Kidney glomerular epithelial cell (primary cell): ENCODE measurements at regions not wholly inside any gene's neighbourhood (a gene's known extent, or its start where the extent isn't known, plus 50 kb on each side); places are given as distances from the start of the nearest gene placed in this dataset.
"Not testable (repeated sequence)": the region's sequence is repeated elsewhere in the genome, so short reads cannot be mapped to it uniquely, and the experiment has no call there.

Experiments
- DNase-seq: peaks from one replicate; lab custom pipeline; 2025; lab: John Stamatoyannopoulos, UW

DNA sequence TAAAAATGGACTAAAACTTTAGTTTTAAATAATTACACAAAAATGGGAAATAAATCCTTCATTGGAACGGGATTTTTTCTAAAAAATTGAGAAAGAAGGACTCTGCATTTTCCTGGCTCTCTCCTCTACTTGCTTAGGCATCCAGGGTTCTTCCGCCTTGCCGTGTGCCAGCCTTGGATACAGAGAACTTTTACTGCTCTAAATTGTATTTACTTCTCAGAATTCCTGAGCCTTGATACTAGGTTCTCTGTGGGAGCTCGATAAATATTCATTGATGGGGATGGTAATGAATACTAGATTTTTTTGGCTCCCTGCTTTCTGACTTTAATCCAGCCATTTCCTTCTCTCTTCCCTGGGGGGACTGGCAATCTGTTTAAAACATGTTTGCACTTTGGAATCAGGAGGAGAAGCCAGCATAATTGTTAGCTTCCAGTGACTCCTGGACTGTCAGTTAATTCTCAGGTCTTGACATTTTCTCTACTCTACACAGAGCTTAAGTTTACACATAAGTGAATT lies 746.1 kb upstream of the LRRTM1 start:
- DNase-seq, result no peak

- no peak for DNase-seq
Measured at GRCh38 chr2:81043681-81044080, 739.1 kb upstream of the LRRTM1 start.

DNA sequence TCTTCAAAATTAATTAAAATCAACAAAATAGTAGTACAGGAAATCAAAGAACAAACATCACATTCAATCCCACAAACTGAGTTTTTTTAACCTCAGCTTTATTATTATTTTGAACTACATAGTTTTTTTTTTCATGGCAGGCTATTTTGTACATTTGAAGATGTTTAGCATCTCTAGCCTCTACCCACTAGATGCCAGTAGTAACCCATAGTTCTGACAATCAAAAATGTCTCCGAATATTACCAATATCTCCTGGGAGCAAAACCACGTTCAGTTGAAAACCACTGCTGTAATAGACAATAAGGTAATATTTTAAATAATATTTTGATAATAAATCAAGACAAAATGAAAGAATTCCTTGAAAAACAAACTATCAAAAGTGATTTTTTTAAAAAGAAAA lies 702.6 kb upstream of the LRRTM1 start:
- DNase-seq, result no peak

DNA sequence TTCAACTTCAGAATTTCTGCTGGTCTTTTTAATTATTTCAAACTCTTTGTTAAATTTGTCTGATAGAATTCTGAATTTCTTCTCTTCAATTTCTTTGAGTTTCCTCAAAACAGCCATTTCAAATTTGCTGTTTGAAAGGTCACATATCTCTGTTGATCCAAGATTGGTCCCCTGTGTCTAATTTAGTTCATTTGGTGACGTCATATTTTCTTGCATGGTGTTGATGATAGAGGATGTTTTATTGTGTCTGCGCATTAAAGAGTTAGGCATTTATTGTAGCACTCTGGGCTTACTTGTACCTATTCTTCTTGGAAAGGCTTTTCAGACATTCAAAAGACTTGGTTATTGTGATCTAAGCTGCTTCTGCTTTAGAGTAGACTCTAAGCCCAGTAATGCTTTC lies 698.4 kb upstream of the LRRTM1 start:
- DNase-seq, result no peak

- no peak for DNase-seq
Measured at GRCh38 chr2:80987466-80987865, 682.9 kb upstream of the LRRTM1 start.

DNA sequence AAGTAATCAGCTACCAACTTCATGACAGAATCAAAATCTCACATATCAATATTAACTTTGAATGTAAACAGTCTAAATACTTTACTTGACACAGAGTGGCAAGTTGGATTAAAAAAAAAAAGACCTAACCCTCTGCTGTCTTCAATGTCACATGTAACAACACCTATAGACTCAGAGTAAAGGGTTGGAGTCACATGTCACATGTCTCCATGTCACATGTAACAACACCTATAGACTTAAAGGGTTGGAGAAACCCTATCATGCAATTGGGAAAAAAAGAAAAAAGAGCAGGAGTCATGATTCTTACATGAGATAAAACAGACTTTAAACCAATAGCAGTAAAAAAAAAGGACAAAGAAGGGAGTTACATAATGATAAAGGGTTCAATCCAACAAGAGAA lies 665.3 kb upstream of the LRRTM1 start:
- no peak for DNase-seq

DNA sequence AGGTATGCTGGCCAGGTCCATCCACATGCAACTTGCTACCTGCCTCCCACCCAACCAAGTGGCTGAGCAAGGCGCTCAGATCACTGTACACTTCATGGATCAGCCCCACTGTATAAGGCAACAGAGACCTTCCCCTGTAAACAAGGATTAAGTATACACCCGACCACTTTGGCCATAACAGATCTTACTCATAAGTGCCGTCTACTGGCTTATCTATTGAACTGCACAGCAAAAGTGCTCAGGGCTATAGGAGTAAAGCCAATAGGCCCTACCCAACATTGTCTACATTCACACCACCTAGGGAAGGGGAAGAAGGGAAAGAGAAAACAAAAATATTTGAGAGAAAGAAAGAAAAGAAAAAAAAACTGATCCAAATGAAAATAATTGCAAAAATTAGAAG lies 663.9 kb upstream of the LRRTM1 start:
- no peak for DNase-seq

- no peak for DNase-seq
Measured at GRCh38 chr2:80947601-80948130, 643.1 kb upstream of the LRRTM1 start.

DNA sequence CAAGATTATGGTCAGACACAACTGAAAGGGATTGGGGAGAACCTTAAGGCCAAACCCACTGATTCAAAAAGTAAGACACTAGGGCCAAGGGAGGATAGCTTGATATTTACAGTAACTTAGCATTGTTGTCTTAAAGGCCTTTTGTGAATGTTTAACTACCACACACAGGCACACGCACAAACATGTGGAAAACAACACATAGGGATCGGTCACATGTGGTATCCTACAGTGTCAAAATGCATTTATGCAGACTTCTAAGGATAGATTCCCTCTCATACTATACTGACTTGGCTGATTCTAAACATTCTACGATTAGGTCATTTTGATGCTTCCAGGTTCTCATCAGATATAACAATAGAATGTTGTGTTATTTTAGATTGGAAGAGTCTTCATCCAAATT lies 638.9 kb upstream of the LRRTM1 start:
- DNase-seq, result no peak

DNA sequence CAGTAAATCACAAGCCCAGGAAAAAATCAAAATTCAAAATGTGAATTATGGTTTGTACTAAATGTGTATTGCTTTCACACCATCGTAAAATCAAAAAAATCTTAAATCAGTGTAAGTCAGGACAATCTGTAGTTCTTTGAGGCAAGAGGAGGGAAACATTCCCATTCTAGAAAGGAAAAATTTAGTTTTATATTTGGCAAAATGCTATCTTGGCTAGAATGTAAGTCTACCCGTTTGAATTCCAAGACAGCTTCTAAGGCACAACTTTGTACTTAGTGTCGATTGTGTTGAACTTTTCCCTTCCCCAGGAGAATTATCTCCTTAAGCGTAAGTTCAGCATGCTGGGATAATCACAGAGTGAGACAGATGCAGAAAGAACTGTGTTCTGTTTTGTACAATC lies 638.2 kb upstream of the LRRTM1 start:
- DNase-seq, result no peak

- no peak for DNase-seq
Measured at GRCh38 chr2:80938463-80938862, 633.9 kb upstream of the LRRTM1 start.

GRCh38 chr2:80931820-80932219 lies 627.3 kb upstream of the LRRTM1 start:
- DNase-seq, result not testable (repeated sequence)

- no peak for DNase-seq
Measured at GRCh38 chr2:80930777-80931176, 626.2 kb upstream of the LRRTM1 start.

GRCh38 chr2:80926168-80926567 lies 621.6 kb upstream of the LRRTM1 start:
- no peak for DNase-seq

DNA sequence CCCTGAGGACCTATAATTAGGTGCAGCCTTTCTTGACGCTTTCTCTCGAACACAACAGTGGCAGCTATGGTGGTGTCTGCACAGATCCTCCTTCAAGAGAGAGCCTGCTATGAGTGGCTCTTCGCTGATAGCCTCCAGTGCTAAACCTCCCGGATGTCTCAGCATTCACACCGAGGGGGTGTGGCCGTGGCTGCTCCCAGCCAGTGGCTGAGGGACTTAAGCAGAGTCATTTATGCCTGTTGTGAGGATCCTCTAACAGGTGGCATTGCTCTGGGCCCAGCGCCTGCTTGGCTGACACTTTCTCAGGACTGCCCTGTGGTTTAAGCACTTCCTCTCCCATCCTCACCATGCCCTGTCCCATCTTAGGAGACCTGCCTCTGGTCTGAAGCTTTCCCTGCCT lies 592.0 kb upstream of the LRRTM1 start:
- no peak for DNase-seq

DNA sequence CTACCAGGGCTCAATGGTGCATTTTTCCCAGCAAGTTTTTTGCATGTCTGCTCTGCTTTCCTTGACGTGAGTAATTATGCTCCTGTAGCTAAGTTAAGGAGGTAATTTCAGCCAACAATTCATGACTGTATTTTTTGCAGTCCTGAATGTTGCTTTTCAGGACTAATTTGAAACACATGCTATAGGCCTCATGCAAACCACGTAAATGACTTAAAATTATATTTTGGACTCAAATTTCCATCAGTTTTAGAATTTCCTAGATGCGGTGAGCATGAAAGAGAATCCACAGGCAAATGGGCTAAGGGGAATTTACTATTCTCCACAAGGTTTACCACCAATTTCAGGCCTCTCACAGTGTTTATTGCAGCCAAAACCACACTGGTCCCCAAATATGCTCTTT lies 589.9 kb upstream of the LRRTM1 start:
- DNase-seq, result no peak

- no peak for DNase-seq
Measured at GRCh38 chr2:80893711-80894110, 589.2 kb upstream of the LRRTM1 start.

DNA sequence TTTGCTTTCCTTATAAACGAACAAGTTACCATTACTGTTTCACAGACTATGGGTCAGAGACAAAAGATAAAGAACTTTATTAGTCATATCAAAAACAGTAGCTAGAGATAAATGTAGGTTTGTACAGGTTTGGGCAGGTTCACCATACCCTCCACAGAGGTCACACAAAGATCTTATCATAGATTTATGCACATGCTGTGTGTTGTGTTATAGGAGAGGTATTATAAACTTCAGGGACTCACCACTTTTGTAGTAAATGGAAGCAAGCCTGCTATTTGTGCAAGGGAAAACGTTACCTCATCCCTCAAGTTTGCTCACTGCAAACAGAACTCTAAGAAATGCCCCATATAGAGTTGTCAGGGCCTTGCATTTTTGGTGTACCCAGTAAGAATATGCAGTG lies 584.5 kb upstream of the LRRTM1 start:
- no peak for DNase-seq

- DNase-seq, result no peak
Measured at GRCh38 chr2:80887841-80888378, 583.4 kb upstream of the LRRTM1 start.

DNA sequence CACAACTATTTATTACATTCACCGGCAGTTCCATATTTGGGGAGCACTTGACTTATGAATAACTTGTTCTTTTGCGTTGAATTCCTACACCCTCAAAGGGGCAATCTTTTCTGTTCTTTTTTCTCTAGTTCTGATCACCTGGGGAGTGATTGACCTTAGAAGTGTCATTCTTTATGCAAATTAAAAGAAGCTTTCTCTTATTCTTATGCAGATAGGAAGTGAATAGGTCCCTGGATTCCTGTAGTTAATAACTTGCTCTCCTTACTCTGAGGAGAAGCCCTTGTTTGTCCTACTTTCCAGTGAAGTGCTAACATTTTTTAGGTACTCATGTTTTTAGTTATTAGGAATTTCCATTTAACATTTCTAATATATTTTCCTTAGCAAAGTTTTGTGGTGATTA lies 569.8 kb upstream of the LRRTM1 start:
- DNase-seq, result no peak

- DNase-seq, result no peak
Measured at GRCh38 chr2:80869858-80870438, 565.4 kb upstream of the LRRTM1 start.

GRCh38 chr2:80863147-80863714 lies 558.7 kb upstream of the LRRTM1 start:
- DNase-seq, result no peak

DNA sequence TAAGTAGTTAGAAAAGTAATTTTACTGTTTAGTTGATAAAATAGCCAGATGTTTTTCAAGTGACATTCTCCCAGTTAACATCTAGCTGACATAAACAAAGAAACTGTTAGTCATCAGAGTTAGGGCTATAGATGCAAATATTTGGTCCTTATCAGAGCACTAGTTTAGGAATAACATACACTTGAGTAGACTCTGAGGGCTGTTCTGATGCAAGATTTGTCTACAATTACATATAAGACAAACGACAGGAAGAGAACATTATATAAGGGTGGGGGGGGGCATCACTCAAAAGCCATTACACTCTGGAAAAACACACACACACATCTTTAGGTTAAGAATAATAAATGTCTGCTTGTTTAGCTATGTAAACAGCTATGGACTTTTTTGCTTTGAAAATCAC lies 554.4 kb upstream of the LRRTM1 start:
- no peak for DNase-seq

- DNase-seq, result no peak
Measured at GRCh38 chr2:80856227-80856626, 551.7 kb upstream of the LRRTM1 start.
